A549 (cell line): ENCODE measurements at regions not wholly inside any gene's neighbourhood (a gene's known extent, or its start where the extent isn't known, plus 50 kb on each side); places are given as distances from the start of the nearest gene placed in this dataset.

Experiments used
- ATAC-seq, 2 experiments: fragments of 200-7000 bp in 1 of 2; fragments of >200 bp in 1 of 2; cut with Nextera tagmentation in 1 of 2; cut with Tn5 transposase in 1 of 2; 3 replicates each; pipeline versions ENCODE4 v1.8.0 to v1.9.1; 2018 to 2020; ENCODE audit warnings: mild to moderate bottlenecking in 1 of 2, moderate library complexity in 1 of 2
- CTCF ChIA-PET: fragments of 300-600 bp; sonication (Branson Sonifier 250); formaldehyde crosslinking; extraction: SDS; loops from one replicate; lab custom pipeline; 2021; ENCODE audit warnings: antibody characterized with exemption, inconsistent platforms; lab: Yijun Ruan, JAX
- POLR2A ChIA-PET: fragments of 350-600 bp; formaldehyde crosslinking; extraction: SDS; loops from one replicate; lab custom pipeline; 2021; ENCODE audit warnings: antibody characterized with exemption, inconsistent platforms; lab: Yijun Ruan, JAX
- DNase-seq, 2 experiments: peaks; one replicate each; pipeline versions ENCODE4 v3.0.0 to v3.0.0-alpha.2; 2011 to 2016; ENCODE audit warnings: low read depth in 1 of 2, low spot score in 1 of 2
- FAIRE-seq: peaks from 2 replicates; lab custom pipeline; 2011; peaks lifted over from hg19 to GRCh38; lab: Jason Lieb, UNC
- H3K27ac ChIP-seq, 2 experiments: fragments of >200 bp; sonication (Bioruptor Twin); formaldehyde crosslinking; 3 replicates each; pipeline ENCODE4 v1.5.1; 2016 to 2017
- H3K4me1 ChIP-seq: fragments of >200 bp; sonication (Bioruptor Twin); formaldehyde crosslinking; 3 replicates; pipeline ENCODE4 v1.6.1; 2016
- H3K4me2 ChIP-seq: fragments of >200 bp; sonication (Bioruptor Twin); formaldehyde crosslinking; 3 replicates; pipeline ENCODE4 v1.6.1; 2016
- H3K4me3 ChIP-seq: fragments of >200 bp; sonication (Bioruptor Twin); formaldehyde crosslinking; 3 replicates; pipeline ENCODE4 v1.5.1; 2016
- H3K9me3 ChIP-seq: fragments of >200 bp; sonication (Bioruptor Twin); formaldehyde crosslinking; 3 replicates; pipeline ENCODE4 v1.6.1; 2016
- BHLHE40 ChIP-seq: IDR thresholded peaks from 2 replicates; pipeline ENCODE4 v1.6.1; 2012; ENCODE audit warnings: low read depth, low read length, inconsistent platforms
- CEBPB ChIP-seq, 2 experiments: fragments of >200 bp in 1 of 2; sonication (Bioruptor Twin) in 1 of 2; formaldehyde crosslinking in 1 of 2; IDR thresholded peaks; 2 replicates each; pipeline ENCODE4 v1.6.1; 2012 to 2016
- CHD2 ChIP-seq: fragments of 150-350 bp; IDR thresholded peaks from 2 replicates; pipeline ENCODE4 v1.6.1; 2014; ENCODE audit warnings: low read length; ENCODE audit not compliant: partially characterized antibody
- EHF ChIP-seq: fragments of 250-450 bp; sonication (Bioruptor Pico); IDR thresholded peaks from 2 replicates; pipeline ENCODE4 v1.5.0; 2020; ENCODE audit warnings: mild to moderate bottlenecking
- EP300 ChIP-seq, 2 experiments: fragments of >200 bp; sonication (Bioruptor Twin); formaldehyde crosslinking; IDR thresholded peaks; 2 replicates in 1 of 2; 3 replicates in 1 of 2; pipeline ENCODE4 v1.6.1; 2016 to 2017
- ESRRA ChIP-seq: fragments of 150-350 bp; IDR thresholded peaks from 2 replicates; pipeline ENCODE4 v1.6.1; 2014; ENCODE audit warnings: mild to moderate bottlenecking, low read length, borderline replicate concordance
- GATA3 ChIP-seq: IDR thresholded peaks from 2 replicates; pipeline ENCODE4 v1.6.1; 2012; ENCODE audit warnings: borderline replicate concordance
- HOXB13 ChIP-seq: fragments of 250-450 bp; sonication (Bioruptor Pico); IDR thresholded peaks from 2 replicates; pipeline ENCODE4 v1.5.0; 2020; ENCODE audit warnings: low read depth, mild to moderate bottlenecking, moderate library complexity
- HOXB5 ChIP-seq: fragments of 250-450 bp; sonication (Bioruptor Pico); IDR thresholded peaks from 2 replicates; pipeline ENCODE4 v1.5.0; 2020; ENCODE audit warnings: mild to moderate bottlenecking, moderate library complexity
- KDM1A ChIP-seq: fragments of 200-600 bp; sonication (generic); IDR thresholded peaks from 2 replicates; pipeline ENCODE4 v1.6.1; 2016; ENCODE audit warnings: low read depth, mild to moderate bottlenecking
- KDM5A ChIP-seq: fragments of 200-600 bp; sonication (generic); IDR thresholded peaks from 2 replicates; pipeline ENCODE4 v1.6.1; 2016; ENCODE audit warnings: antibody characterized with exemption, mild to moderate bottlenecking
- NFE2L2 ChIP-seq: fragments of 150-350 bp; conservative IDR thresholded peaks from 2 replicates; pipeline ENCODE4 v1.6.1; 2014; ENCODE audit warnings: low read length
- RAD21 ChIP-seq, 2 experiments: fragments of >200 bp in 1 of 2; sonication (Bioruptor Twin) in 1 of 2; formaldehyde crosslinking in 1 of 2; IDR thresholded peaks in 1 of 2; conservative IDR thresholded peaks in 1 of 2; 2 replicates in 1 of 2; 3 replicates in 1 of 2; pipeline ENCODE4 v1.6.1; 2012 to 2018; ENCODE audit warnings: inconsistent platforms in 1 of 2
- RARB ChIP-seq: fragments of 250-450 bp; sonication (Bioruptor Pico); IDR thresholded peaks from 2 replicates; pipeline ENCODE4 v1.8.0; 2021; ENCODE audit warnings: mild to moderate bottlenecking, moderate library complexity
- RFX5 ChIP-seq: fragments of 450-650 bp; IDR thresholded peaks from 2 replicates; pipeline ENCODE4 v1.7.1; 2014; ENCODE audit warnings: antibody characterized with exemption, mild to moderate bottlenecking, moderate library complexity
- RNF2 ChIP-seq: fragments of 200-600 bp; sonication (generic); IDR thresholded peaks from 2 replicates; pipeline ENCODE4 v1.6.1; 2016; ENCODE audit warnings: low read depth, mild to moderate bottlenecking, antibody characterized with exemption, moderate library complexity, borderline replicate concordance
- SREBF2 ChIP-seq: fragments of 450-650 bp; IDR thresholded peaks from 2 replicates; pipeline ENCODE4 v1.6.1; 2014; ENCODE audit warnings: mild to moderate bottlenecking, moderate library complexity
- TP53 ChIP-seq: fragments of 250-450 bp; sonication (Bioruptor Pico); IDR thresholded peaks from 2 replicates; pipeline ENCODE4 v1.5.0; 2021; ENCODE audit warnings: mild to moderate bottlenecking, moderate library complexity
- WGBS: methylation state at CpG from one replicate; pipeline ENCODE4 v1.1.6; 2017; ENCODE audit errors: missing lambda C conversion rate; 5-methylcytosine and 5-hydroxymethylcytosine counted together
- TF ChIP-seq, protein P1 (sequence below): fragments of 200-600 bp; sonication (generic); IDR thresholded peaks from 2 replicates; pipeline ENCODE4 v1.6.1; 2016; ENCODE audit warnings: antibody characterized with exemption, mild to moderate bottlenecking, moderate library complexity
- TF ChIP-seq, protein P2 (sequence below): fragments of 250-450 bp; sonication (Bioruptor Pico); IDR thresholded peaks from 2 replicates; pipeline ENCODE4 v1.5.0; 2020; ENCODE audit warnings: low read depth, mild to moderate bottlenecking, moderate library complexity
- TF ChIP-seq, protein P3 (sequence below): IDR thresholded peaks from 2 replicates; pipeline ENCODE4 v1.6.1; 2012

DNA sequence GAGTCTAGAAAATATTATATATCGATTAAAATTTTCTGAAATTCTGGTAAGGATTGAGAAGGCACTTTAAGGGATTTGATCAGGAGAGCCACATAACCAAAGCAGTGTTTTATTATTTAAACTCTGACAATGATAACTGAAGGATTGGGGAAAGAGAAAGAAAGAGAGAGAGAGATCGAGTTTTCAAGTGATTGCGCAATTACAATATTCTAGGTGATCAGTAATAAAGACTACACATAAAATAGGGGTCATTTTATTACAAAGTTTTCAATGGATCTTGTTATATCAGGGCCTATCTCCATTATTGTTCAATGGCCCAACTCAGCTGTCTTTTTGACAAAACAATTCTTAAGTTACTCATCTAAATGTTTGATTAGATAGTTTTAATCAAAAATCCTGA, 541.5 kb upstream of the ZWINT start:
- CTCF ChIA-PET, result no interaction called here
- no peak for DNase-seq
- Histone ChIP-seq H3K27ac (no peak overlapping the region), H3K4me2 (no peak overlapping the region), H3K9me3 (no peaks in the 10 kb centered on the region), H3K4me1 (no peaks in the 10 kb centered on the region), H3K4me3 (no peak overlapping the region)
- TF ChIP-seq CEBPB (IDR thresholded peaks at IDR 0.05), result peak; percentile 79 to 81; a peak in 3 of 4 replicates
- no peak for TF ChIP-seq NFE2L2
- TF ChIP-seq, protein P1, sequence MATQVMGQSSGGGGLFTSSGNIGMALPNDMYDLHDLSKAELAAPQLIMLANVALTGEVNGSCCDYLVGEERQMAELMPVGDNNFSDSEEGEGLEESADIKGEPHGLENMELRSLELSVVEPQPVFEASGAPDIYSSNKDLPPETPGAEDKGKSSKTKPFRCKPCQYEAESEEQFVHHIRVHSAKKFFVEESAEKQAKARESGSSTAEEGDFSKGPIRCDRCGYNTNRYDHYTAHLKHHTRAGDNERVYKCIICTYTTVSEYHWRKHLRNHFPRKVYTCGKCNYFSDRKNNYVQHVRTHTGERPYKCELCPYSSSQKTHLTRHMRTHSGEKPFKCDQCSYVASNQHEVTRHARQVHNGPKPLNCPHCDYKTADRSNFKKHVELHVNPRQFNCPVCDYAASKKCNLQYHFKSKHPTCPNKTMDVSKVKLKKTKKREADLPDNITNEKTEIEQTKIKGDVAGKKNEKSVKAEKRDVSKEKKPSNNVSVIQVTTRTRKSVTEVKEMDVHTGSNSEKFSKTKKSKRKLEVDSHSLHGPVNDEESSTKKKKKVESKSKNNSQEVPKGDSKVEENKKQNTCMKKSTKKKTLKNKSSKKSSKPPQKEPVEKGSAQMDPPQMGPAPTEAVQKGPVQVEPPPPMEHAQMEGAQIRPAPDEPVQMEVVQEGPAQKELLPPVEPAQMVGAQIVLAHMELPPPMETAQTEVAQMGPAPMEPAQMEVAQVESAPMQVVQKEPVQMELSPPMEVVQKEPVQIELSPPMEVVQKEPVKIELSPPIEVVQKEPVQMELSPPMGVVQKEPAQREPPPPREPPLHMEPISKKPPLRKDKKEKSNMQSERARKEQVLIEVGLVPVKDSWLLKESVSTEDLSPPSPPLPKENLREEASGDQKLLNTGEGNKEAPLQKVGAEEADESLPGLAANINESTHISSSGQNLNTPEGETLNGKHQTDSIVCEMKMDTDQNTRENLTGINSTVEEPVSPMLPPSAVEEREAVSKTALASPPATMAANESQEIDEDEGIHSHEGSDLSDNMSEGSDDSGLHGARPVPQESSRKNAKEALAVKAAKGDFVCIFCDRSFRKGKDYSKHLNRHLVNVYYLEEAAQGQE, result no peak
- TF ChIP-seq CHD2, result no peak
- no peak for FAIRE-seq
- 5% methylated on average over 3 of the region's 3 CpGs for WGBS
- ATAC-seq, result no peak
- POLR2A ChIA-PET, result no interaction called here

DNA sequence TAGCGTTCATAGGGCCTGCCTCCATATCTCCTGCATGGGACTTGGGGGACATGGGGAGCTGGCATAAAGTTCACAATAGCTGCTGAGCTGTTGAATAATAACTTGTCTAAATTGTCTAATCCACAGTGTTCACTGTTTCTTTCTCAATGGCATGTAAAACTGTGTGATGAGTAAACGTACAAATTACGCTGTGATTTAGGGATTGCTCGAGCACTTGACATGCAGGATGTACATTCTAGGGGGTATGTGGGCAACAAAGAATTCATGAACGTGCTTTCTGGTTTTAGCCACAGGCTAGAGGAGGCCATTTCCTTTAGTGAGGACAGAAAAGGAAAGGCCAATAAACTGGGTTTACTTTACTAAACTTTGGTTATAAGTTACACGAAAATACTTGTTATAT, 534.2 kb upstream of the ZWINT start:
- no peak for FAIRE-seq
- DNase-seq, result no peak
- ChIA-PET CTCF (no interaction called here), POLR2A (no interaction called here)
- ATAC-seq, result no peak
- Histone ChIP-seq H3K9me3 (no peaks in the 10 kb centered on the region), H3K4me3 (no peak overlapping the region), H3K4me2 (no peak overlapping the region), H3K4me1 (no peaks in the 10 kb centered on the region), H3K27ac (no peak overlapping the region)
- TF ChIP-seq SREBF2 (no peak), KDM5A (no peak), RNF2 (no peak), HOXB5 (CRISPR knock-in tag) (no peak), BHLHE40 (no peak), EHF (CRISPR knock-in tag) (no peak), RFX5 (no peak), TP53 (CRISPR knock-in tag) (no peak), RARB (CRISPR knock-in tag) (no peak), KDM1A (no peak), EP300 (IDR thresholded peaks at IDR 0.05) (no peak), ESRRA (no peak), GATA3 (no peak)
- TF ChIP-seq, protein P2, sequence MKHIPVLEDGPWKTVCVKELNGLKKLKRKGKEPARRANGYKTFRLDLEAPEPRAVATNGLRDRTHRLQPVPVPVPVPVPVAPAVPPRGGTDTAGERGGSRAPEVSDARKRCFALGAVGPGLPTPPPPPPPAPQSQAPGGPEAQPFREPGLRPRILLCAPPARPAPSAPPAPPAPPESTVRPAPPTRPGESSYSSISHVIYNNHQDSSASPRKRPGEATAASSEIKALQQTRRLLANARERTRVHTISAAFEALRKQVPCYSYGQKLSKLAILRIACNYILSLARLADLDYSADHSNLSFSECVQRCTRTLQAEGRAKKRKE (CRISPR knock-in tag), result no peak
- TF ChIP-seq, protein P3, sequence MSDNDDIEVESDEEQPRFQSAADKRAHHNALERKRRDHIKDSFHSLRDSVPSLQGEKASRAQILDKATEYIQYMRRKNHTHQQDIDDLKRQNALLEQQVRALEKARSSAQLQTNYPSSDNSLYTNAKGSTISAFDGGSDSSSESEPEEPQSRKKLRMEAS, result no peak
- WGBS, result 0% methylated on average over 6 of the region's 6 CpGs

DNA sequence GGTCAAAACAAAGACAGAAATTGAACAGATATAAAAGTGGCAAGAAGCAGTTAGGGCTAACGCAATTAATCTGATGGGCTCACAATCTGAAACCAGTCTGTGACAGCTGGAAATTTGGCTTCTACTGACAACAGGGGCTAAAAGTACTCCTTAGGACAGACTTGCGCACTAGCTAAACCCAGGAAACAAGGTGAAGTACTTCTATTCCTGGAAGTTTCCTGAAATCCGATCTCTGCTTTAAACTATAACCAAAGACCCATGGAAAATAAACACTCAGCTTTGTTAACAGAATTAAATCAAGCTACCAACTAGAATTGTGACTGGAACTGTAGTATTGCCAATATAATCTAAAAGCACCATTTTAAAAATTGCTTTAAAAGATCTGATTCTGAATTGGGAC, 520.2 kb upstream of the ZWINT start:
- POLR2A ChIA-PET, result no interaction called here
- Histone ChIP-seq H3K4me2 (no peak overlapping the region), H3K9me3 (no peaks in the 10 kb centered on the region), H3K4me1 (no peaks in the 10 kb centered on the region), H3K4me3 (no peak overlapping the region), H3K27ac (no peak overlapping the region)
- WGBS, result 26% methylated on average over 3 of the region's 3 CpGs
- CTCF ChIA-PET, result no interaction called here
- no peak for TF ChIP-seq CEBPB (IDR thresholded peaks at IDR 0.05)
- no peak for TF ChIP-seq HOXB13 (CRISPR knock-in tag)
- TF ChIP-seq RAD21 (conservative IDR thresholded peaks at IDR 0.05 in 1 of 2, IDR thresholded peaks at IDR 0.05 in 1 of 2), result no peak
- TF ChIP-seq EHF (CRISPR knock-in tag), result no peak
- FAIRE-seq, result no peak
- no peak for ATAC-seq
- DNase-seq, result no peak
